WTC11 (cell line): ENCODE measurements at regions not wholly inside any gene's neighbourhood (a gene's known extent, or its start where the extent isn't known, plus 50 kb on each side); places are given as distances from the start of the nearest gene placed in this dataset.

Experiments used
- GABPB1 ChIP-seq: sonication (generic); formaldehyde crosslinking; IDR thresholded peaks from 2 replicates; pipeline ENCODE4 v1.8.1; 2023; ENCODE audit warnings: mild to moderate bottlenecking, missing genetic modification reagents
- NR2C2 ChIP-seq: sonication (generic); formaldehyde crosslinking; IDR thresholded peaks from 2 replicates; pipeline ENCODE4 v1.8.0; 2022; ENCODE audit warnings: mild to moderate bottlenecking, missing genetic modification reagents
- SMAD4 ChIP-seq: sonication (generic); formaldehyde crosslinking; IDR thresholded peaks from 2 replicates; pipeline ENCODE4 v1.8.0; 2022; ENCODE audit warnings: mild to moderate bottlenecking, missing genetic modification reagents
- TCF7 ChIP-seq: sonication (generic); formaldehyde crosslinking; IDR thresholded peaks from 2 replicates; pipeline ENCODE4 v1.8.0; 2022; ENCODE audit warnings: mild to moderate bottlenecking, low read depth, missing genetic modification reagents, moderate library complexity
- ZBTB21 ChIP-seq: sonication (generic); formaldehyde crosslinking; IDR thresholded peaks from 2 replicates; pipeline ENCODE4 v1.8.1; 2023; ENCODE audit warnings: mild to moderate bottlenecking, missing genetic modification reagents, borderline replicate concordance
- TF ChIP-seq, protein P1 (sequence below): sonication (generic); formaldehyde crosslinking; IDR thresholded peaks from 2 replicates; pipeline ENCODE4 v1.8.0; 2023; ENCODE audit warnings: mild to moderate bottlenecking, missing genetic modification reagents
- TF ChIP-seq, protein P2 (sequence below): sonication (generic); formaldehyde crosslinking; IDR thresholded peaks from 2 replicates; pipeline ENCODE4 v1.8.0; 2022; ENCODE audit warnings: mild to moderate bottlenecking, missing genetic modification reagents
- TF ChIP-seq, protein P3 (sequence below): fragments of 200-600 bp; IDR thresholded peaks from 2 replicates; pipeline ENCODE4 v1.8.0; 2022; ENCODE audit warnings: antibody characterized with exemption
- TF ChIP-seq, protein P4 (sequence below): sonication (generic); formaldehyde crosslinking; conservative IDR thresholded peaks from 2 replicates; pipeline ENCODE4 v1.8.1; 2022; ENCODE audit warnings: mild to moderate bottlenecking, missing genetic modification reagents

DNA sequence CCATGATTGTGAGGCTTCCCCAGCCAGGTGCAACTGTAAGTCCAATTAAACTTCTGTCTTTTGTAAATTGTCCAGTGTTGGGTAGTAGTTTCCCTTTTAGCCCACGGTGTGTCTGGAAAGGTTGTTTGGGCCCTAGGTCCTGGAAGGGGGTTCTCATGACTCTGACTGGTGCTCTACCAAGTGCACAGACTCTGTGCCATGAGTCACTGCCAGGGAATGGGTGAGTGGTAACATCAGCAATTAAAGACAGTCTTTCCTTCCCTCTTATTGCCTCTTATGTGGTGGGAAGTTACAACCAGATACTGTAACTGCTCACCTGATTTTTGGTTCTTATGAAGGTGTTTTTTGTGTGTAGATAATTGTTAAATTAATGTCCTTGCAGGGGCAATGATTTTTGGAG lies 141.2 kb downstream of the PRDM9 start:
- TF ChIP-seq, protein P1, sequence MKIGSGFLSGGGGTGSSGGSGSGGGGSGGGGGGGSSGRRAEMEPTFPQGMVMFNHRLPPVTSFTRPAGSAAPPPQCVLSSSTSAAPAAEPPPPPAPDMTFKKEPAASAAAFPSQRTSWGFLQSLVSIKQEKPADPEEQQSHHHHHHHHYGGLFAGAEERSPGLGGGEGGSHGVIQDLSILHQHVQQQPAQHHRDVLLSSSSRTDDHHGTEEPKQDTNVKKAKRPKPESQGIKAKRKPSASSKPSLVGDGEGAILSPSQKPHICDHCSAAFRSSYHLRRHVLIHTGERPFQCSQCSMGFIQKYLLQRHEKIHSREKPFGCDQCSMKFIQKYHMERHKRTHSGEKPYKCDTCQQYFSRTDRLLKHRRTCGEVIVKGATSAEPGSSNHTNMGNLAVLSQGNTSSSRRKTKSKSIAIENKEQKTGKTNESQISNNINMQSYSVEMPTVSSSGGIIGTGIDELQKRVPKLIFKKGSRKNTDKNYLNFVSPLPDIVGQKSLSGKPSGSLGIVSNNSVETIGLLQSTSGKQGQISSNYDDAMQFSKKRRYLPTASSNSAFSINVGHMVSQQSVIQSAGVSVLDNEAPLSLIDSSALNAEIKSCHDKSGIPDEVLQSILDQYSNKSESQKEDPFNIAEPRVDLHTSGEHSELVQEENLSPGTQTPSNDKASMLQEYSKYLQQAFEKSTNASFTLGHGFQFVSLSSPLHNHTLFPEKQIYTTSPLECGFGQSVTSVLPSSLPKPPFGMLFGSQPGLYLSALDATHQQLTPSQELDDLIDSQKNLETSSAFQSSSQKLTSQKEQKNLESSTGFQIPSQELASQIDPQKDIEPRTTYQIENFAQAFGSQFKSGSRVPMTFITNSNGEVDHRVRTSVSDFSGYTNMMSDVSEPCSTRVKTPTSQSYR (CRISPR knock-in tag): no peak
- TF ChIP-seq, protein P2, sequence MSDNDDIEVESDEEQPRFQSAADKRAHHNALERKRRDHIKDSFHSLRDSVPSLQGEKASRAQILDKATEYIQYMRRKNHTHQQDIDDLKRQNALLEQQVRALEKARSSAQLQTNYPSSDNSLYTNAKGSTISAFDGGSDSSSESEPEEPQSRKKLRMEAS (CRISPR knock-in tag): no peak
- TF ChIP-seq, protein P3, sequence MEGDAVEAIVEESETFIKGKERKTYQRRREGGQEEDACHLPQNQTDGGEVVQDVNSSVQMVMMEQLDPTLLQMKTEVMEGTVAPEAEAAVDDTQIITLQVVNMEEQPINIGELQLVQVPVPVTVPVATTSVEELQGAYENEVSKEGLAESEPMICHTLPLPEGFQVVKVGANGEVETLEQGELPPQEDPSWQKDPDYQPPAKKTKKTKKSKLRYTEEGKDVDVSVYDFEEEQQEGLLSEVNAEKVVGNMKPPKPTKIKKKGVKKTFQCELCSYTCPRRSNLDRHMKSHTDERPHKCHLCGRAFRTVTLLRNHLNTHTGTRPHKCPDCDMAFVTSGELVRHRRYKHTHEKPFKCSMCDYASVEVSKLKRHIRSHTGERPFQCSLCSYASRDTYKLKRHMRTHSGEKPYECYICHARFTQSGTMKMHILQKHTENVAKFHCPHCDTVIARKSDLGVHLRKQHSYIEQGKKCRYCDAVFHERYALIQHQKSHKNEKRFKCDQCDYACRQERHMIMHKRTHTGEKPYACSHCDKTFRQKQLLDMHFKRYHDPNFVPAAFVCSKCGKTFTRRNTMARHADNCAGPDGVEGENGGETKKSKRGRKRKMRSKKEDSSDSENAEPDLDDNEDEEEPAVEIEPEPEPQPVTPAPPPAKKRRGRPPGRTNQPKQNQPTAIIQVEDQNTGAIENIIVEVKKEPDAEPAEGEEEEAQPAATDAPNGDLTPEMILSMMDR: no peak
- TF ChIP-seq SMAD4 (CRISPR knock-in tag): no peak
- no peak for TF ChIP-seq ZBTB21 (CRISPR knock-in tag)
- TF ChIP-seq TCF7 (CRISPR knock-in tag): no peak
- no peak for TF ChIP-seq NR2C2 (CRISPR knock-in tag)
- no peak for TF ChIP-seq GABPB1 (CRISPR knock-in tag)
- TF ChIP-seq, protein P4, sequence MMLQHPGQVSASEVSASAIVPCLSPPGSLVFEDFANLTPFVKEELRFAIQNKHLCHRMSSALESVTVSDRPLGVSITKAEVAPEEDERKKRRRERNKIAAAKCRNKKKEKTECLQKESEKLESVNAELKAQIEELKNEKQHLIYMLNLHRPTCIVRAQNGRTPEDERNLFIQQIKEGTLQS (CRISPR knock-in tag): no peak
